ENCODE measurements at regions not wholly inside any gene's neighbourhood (a gene's known extent, or its start where the extent isn't known, plus 50 kb on each side); places are given as distances from the start of the nearest gene placed in this dataset.

GRCh38 chr10:108424656-108425055 lies 1260.2 kb upstream of the SORCS1 start:
- TF ChIP-seq, protein P1, sequence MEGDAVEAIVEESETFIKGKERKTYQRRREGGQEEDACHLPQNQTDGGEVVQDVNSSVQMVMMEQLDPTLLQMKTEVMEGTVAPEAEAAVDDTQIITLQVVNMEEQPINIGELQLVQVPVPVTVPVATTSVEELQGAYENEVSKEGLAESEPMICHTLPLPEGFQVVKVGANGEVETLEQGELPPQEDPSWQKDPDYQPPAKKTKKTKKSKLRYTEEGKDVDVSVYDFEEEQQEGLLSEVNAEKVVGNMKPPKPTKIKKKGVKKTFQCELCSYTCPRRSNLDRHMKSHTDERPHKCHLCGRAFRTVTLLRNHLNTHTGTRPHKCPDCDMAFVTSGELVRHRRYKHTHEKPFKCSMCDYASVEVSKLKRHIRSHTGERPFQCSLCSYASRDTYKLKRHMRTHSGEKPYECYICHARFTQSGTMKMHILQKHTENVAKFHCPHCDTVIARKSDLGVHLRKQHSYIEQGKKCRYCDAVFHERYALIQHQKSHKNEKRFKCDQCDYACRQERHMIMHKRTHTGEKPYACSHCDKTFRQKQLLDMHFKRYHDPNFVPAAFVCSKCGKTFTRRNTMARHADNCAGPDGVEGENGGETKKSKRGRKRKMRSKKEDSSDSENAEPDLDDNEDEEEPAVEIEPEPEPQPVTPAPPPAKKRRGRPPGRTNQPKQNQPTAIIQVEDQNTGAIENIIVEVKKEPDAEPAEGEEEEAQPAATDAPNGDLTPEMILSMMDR (IDR thresholded peaks at IDR 0.05; ENCODE audit: low read depth, low read length, missing input control) = no peak
- no peak for TF ChIP-seq ATF3 (IDR thresholded peaks at IDR 0.05)
- TF ChIP-seq YY1 (IDR thresholded peaks at IDR 0.05) = no peak
- TF ChIP-seq RAD21 (IDR thresholded peaks at IDR 0.05) = no peak
- TF ChIP-seq FOXA1 (IDR thresholded peaks at IDR 0.05) = no peak
- TF ChIP-seq EGR1 (IDR thresholded peaks at IDR 0.05; ENCODE audit: low read depth in 2 of 2) = no peak
- TF ChIP-seq GABPA (IDR thresholded peaks at IDR 0.05 in 1 of 2, conservative IDR thresholded peaks at IDR 0.05 in 1 of 2) = no peak
- no peak for TF ChIP-seq MAX (IDR thresholded peaks at IDR 0.05)

Data from liver (tissue), 3 donors.